ENCODE measurements at regions not wholly inside any gene's neighbourhood (a gene's known extent, or its start where the extent isn't known, plus 50 kb on each side); places are given as distances from the start of the nearest gene placed in this dataset.

DNA sequence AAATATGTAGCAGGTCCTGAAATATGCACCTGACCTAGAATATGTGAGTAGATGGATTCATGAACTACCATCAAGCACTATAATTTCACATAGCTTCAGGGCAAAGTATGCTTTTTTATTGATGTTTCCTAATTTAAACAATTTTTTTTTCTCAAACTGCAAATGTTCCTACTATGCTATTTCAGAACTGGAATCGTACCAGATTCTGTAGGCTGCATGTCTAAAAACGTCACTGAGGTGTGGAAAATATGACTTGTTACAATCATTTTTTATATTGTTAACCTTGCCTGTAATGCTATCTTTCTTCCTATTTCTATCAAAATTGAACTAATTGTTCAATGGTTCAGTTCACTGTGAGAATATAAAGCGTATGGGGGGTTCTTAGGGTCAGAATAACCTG, 78.0 kb upstream of the RERGL start:
- TF ChIP-seq CTCF (conservative IDR thresholded peaks at IDR 0.05 in 1 of 2, IDR thresholded peaks at IDR 0.05 in 1 of 2; ENCODE audit: extremely low read depth in 1 of 2, insufficient read depth in 1 of 2, low read depth in 1 of 2, low read length in 2 of 2) = no peak
- no peak for TF ChIP-seq EZH2 (IDR thresholded peaks at IDR 0.05; ENCODE audit: borderline replicate concordance, low read length)
